GM21447 (cell line): ENCODE measurements at regions not wholly inside any gene's neighbourhood (a gene's known extent, or its start where the extent isn't known, plus 50 kb on each side); places are given as distances from the start of the nearest gene placed in this dataset.
"Not testable (repeated sequence)": the region's sequence is repeated elsewhere in the genome, so short reads cannot be mapped to it uniquely, and the experiment has no call there.

Experiments used
- ATAC-seq: cut with Tn5 transposase; IDR thresholded peaks from one replicate; pipeline ENCODE4 v1.9.1; 2021; ENCODE audit not compliant: unreplicated experiment

GRCh38 chr2:65589667-65590066 lies 157.3 kb upstream of the SPRED2 start:
- no peak for ATAC-seq

GRCh38 chr2:65587779-65588178 lies 155.4 kb upstream of the SPRED2 start:
- ATAC-seq: no peak

GRCh38 chr2:65586516-65586915 lies 154.1 kb upstream of the SPRED2 start:
- no peak for ATAC-seq

- ATAC-seq: no peak
Measured at GRCh38 chr2:65583061-65583460, 150.7 kb upstream of the SPRED2 start.

GRCh38 chr2:65582364-65582763 lies 150.0 kb upstream of the SPRED2 start:
- ATAC-seq: no peak

- no peak for ATAC-seq
Measured at GRCh38 chr2:65580824-65581223, 148.4 kb upstream of the SPRED2 start.

GRCh38 chr2:65579506-65580235 lies 147.3 kb upstream of the SPRED2 start:
- ATAC-seq: no peak

GRCh38 chr2:65577654-65578053 lies 145.3 kb upstream of the SPRED2 start:
- no peak for ATAC-seq

GRCh38 chr2:65576861-65577601 lies 144.6 kb upstream of the SPRED2 start:
- ATAC-seq: no peak

- no peak for ATAC-seq
Measured at GRCh38 chr2:65576278-65576677, 143.9 kb upstream of the SPRED2 start.

GRCh38 chr2:65574993-65575392 lies 142.6 kb upstream of the SPRED2 start:
- ATAC-seq: no peak

GRCh38 chr2:65568656-65569440 lies 136.4 kb upstream of the SPRED2 start:
- not testable (repeated sequence) for ATAC-seq

GRCh38 chr2:65566617-65567016 lies 134.2 kb upstream of the SPRED2 start:
- no peak for ATAC-seq

- no peak for ATAC-seq
Measured at GRCh38 chr2:65565681-65566080, 133.3 kb upstream of the SPRED2 start.

- no peak for ATAC-seq
Measured at GRCh38 chr2:65564299-65564698, 131.9 kb upstream of the SPRED2 start.

GRCh38 chr2:65562890-65563289 lies 130.5 kb upstream of the SPRED2 start:
- ATAC-seq: no peak

- ATAC-seq: no peak
Measured at GRCh38 chr2:65558743-65559142, 126.3 kb upstream of the SPRED2 start.

GRCh38 chr2:65557616-65558573 lies 125.5 kb upstream of the SPRED2 start:
- ATAC-seq: no peak

- ATAC-seq: peak; percentile 66
Measured at GRCh38 chr2:65554765-65555591, 122.6 kb upstream of the SPRED2 start.
